ENCODE measurements at regions not wholly inside any gene's neighbourhood (a gene's known extent, or its start where the extent isn't known, plus 50 kb on each side); places are given as distances from the start of the nearest gene placed in this dataset.

GRCh38 chr13:90427322-90428272 is 919.9 kb upstream of the MIR17HG start:
- H3K79me2 ChIP-seq (ENCODE audit: control insufficient read depth, low read length), result no peaks in the 10 kb centered on the region
- H3K9me2 ChIP-seq (replicated peaks; ENCODE audit: control insufficient read depth, low read length), result no peaks in the 10 kb centered on the region
- H3K4me3 ChIP-seq (ENCODE audit: low read length), result no peak overlapping the region
- TF ChIP-seq CTCF (IDR thresholded peaks at IDR 0.05; ENCODE audit: low read depth, low read length, poor library complexity, severe bottlenecking), result no peak
- no peak for TF ChIP-seq EZH2phosphoT487 (IDR thresholded peaks at IDR 0.05; ENCODE audit: borderline replicate concordance, low read length)
- no peak overlapping the region for H3K27ac ChIP-seq (ENCODE audit: low read depth, low read length)
- no peaks in the 10 kb centered on the region for H3K27me3 ChIP-seq (ENCODE audit: control insufficient read depth, low read length)
- H3K4me1 ChIP-seq (ENCODE audit: control insufficient read depth, low read length), result no peaks in the 10 kb centered on the region
- no peaks in the 10 kb centered on the region for H3F3A ChIP-seq (ENCODE audit: control insufficient read depth, insufficient read depth)
- no peaks in the 10 kb centered on the region for H4K20me1 ChIP-seq (ENCODE audit: control insufficient read depth, insufficient read depth, low read depth, low read length)
- H3K36me3 ChIP-seq (ENCODE audit: control insufficient read depth, low read length), result no peaks in the 10 kb centered on the region
- no peaks in the 10 kb centered on the region for H3K9me3 ChIP-seq (ENCODE audit: control insufficient read depth, insufficient read depth, low read length)
- H3K4me2 ChIP-seq (ENCODE audit: low read length), result no peak overlapping the region

- no peak overlapping the region for H3K4me3 ChIP-seq (ENCODE audit: low read length)
- H3K79me2 ChIP-seq (ENCODE audit: control insufficient read depth, low read length), result no peaks in the 10 kb centered on the region
- no peak for TF ChIP-seq EZH2phosphoT487 (IDR thresholded peaks at IDR 0.05; ENCODE audit: borderline replicate concordance, low read length)
- TF ChIP-seq CTCF (IDR thresholded peaks at IDR 0.05; ENCODE audit: low read depth, low read length, poor library complexity, severe bottlenecking), result no peak
- no peak overlapping the region for H3K27ac ChIP-seq (ENCODE audit: low read depth, low read length)
- no peaks in the 10 kb centered on the region for H4K20me1 ChIP-seq (ENCODE audit: control insufficient read depth, insufficient read depth, low read depth, low read length)
- no peaks in the 10 kb centered on the region for H3K4me1 ChIP-seq (ENCODE audit: control insufficient read depth, low read length)
- no peaks in the 10 kb centered on the region for H3K27me3 ChIP-seq (ENCODE audit: control insufficient read depth, low read length)
- no peaks in the 10 kb centered on the region for H3F3A ChIP-seq (ENCODE audit: control insufficient read depth, insufficient read depth)
- H3K9me3 ChIP-seq (ENCODE audit: control insufficient read depth, insufficient read depth, low read length), result no peaks in the 10 kb centered on the region
- no peak overlapping the region for H3K4me2 ChIP-seq (ENCODE audit: low read length)
- no peaks in the 10 kb centered on the region for H3K36me3 ChIP-seq (ENCODE audit: control insufficient read depth, low read length)
- no peaks in the 10 kb centered on the region for H3K9me2 ChIP-seq (replicated peaks; ENCODE audit: control insufficient read depth, low read length)
Measured at GRCh38 chr13:90428522-90429210, 918.8 kb upstream of the MIR17HG start.

- Histone ChIP-seq H3K27me3 (ENCODE audit: control insufficient read depth, low read length) (no peaks in the 10 kb centered on the region), H3K9me3 (ENCODE audit: control insufficient read depth, insufficient read depth, low read length) (no peaks in the 10 kb centered on the region), H3K36me3 (ENCODE audit: control insufficient read depth, low read length) (no peaks in the 10 kb centered on the region), H3K79me2 (ENCODE audit: control insufficient read depth, low read length) (no peaks in the 10 kb centered on the region), H3K27ac (ENCODE audit: low read depth, low read length) (no peak overlapping the region), H3K4me3 (ENCODE audit: low read length) (no peak overlapping the region), H3K9me2 (replicated peaks; ENCODE audit: control insufficient read depth, low read length) (no peaks in the 10 kb centered on the region), H3K4me1 (ENCODE audit: control insufficient read depth, low read length) (no peaks in the 10 kb centered on the region), H3K4me2 (ENCODE audit: low read length) (no peak overlapping the region), H3F3A (ENCODE audit: control insufficient read depth, insufficient read depth) (no peaks in the 10 kb centered on the region), H4K20me1 (ENCODE audit: control insufficient read depth, insufficient read depth, low read depth, low read length) (no peaks in the 10 kb centered on the region)
- TF ChIP-seq CTCF (IDR thresholded peaks at IDR 0.05; ENCODE audit: low read depth, low read length, poor library complexity, severe bottlenecking) (no peak), EZH2phosphoT487 (IDR thresholded peaks at IDR 0.05; ENCODE audit: borderline replicate concordance, low read length) (no peak)
Measured at GRCh38 chr13:90430127-90430526, 917.4 kb upstream of the MIR17HG start.
